AG10803 (cell line): ENCODE measurements at regions not wholly inside any gene's neighbourhood (a gene's known extent, or its start where the extent isn't known, plus 50 kb on each side); places are given as distances from the start of the nearest gene placed in this dataset.

Experiments used
- DNase-seq: peaks from one replicate; pipeline ENCODE4 v3.0.0; 2010; ENCODE audit warnings: low read depth
- H3K4me3 ChIP-seq: 2 replicates; pipeline ENCODE4 v1.5.1; 2011; ENCODE audit warnings: mild to moderate bottlenecking, low read length, control low read depth
- CTCF ChIP-seq: conservative IDR thresholded peaks from 2 replicates; pipeline ENCODE4 v1.5.1; 2011; ENCODE audit warnings: mild to moderate bottlenecking, low read length, control low read depth, inconsistent platforms

GRCh38 chr11:37503411-37504059 is 905.5 kb upstream of the RAG2 start:
- DNase-seq, result no peak
- no peak for TF ChIP-seq CTCF
- H3K4me3 ChIP-seq, result no peak overlapping the region

GRCh38 chr11:37502202-37502601 is 904.2 kb upstream of the RAG2 start:
- no peak for DNase-seq
- no peak for TF ChIP-seq CTCF
- H3K4me3 ChIP-seq, result no peak overlapping the region

GRCh38 chr11:37500425-37500824 is 902.4 kb upstream of the RAG2 start:
- H3K4me3 ChIP-seq, result no peak overlapping the region
- DNase-seq, result no peak
- TF ChIP-seq CTCF, result no peak

GRCh38 chr11:37497326-37497725 is 899.3 kb upstream of the RAG2 start:
- no peak for DNase-seq
- no peak for TF ChIP-seq CTCF
- H3K4me3 ChIP-seq, result no peak overlapping the region

GRCh38 chr11:37496201-37496600 is 898.2 kb upstream of the RAG2 start:
- no peak for DNase-seq
- TF ChIP-seq CTCF, result no peak
- H3K4me3 ChIP-seq, result no peak overlapping the region

- no peak for TF ChIP-seq CTCF
- DNase-seq, result no peak
- no peak overlapping the region for H3K4me3 ChIP-seq
These were observed 886.3 kb upstream of the RAG2 start for GRCh38 chr11:37484298-37484697.

GRCh38 chr11:37483761-37484160 is 885.7 kb upstream of the RAG2 start:
- no peak for TF ChIP-seq CTCF
- no peak for DNase-seq
- no peak overlapping the region for H3K4me3 ChIP-seq
